ENCODE measurements at regions not wholly inside any gene's neighbourhood (a gene's known extent, or its start where the extent isn't known, plus 50 kb on each side); places are given as distances from the start of the nearest gene placed in this dataset.

- no peak overlapping the region for H3K27ac ChIP-seq
- 68% methylated on average over 6 of the region's 6 CpGs for WGBS (ENCODE audit: low lambda C conversion rate, missing lambda C conversion rate)
- no peak for TF ChIP-seq EZH2 (IDR thresholded peaks at IDR 0.05; ENCODE audit: borderline replicate concordance)
- no peak for TF ChIP-seq CTCF (IDR thresholded peaks at IDR 0.05; ENCODE audit: poor library complexity)
- no peak for TF ChIP-seq EZH2phosphoT487 (IDR thresholded peaks at IDR 0.05; ENCODE audit: low read depth, severe bottlenecking, unreplicated experiment)
These were observed 516.5 kb upstream of the KLF6 start for GRCh38 chr10:4301291-4302045.

GRCh38 chr10:4296161-4296560, 511.2 kb upstream of the KLF6 start:
- no peak overlapping the region for H2AFZ ChIP-seq
- 93% methylated on average over 5 of the region's 5 CpGs for WGBS (ENCODE audit: low lambda C conversion rate, missing lambda C conversion rate)
- no peak overlapping the region for H3K4me2 ChIP-seq
- no peak for DNase-seq (ENCODE audit: low spot score)
- H3K36me3 ChIP-seq (replicated peaks; ENCODE audit: insufficient read depth, low read depth) = no peaks in the 10 kb centered on the region
- no peaks in the 10 kb centered on the region for H3K9me2 ChIP-seq (replicated peaks; ENCODE audit: insufficient read depth)
- no peak for TF ChIP-seq CTCF (IDR thresholded peaks at IDR 0.05; ENCODE audit: poor library complexity)
- no peak for TF ChIP-seq EZH2phosphoT487 (IDR thresholded peaks at IDR 0.05; ENCODE audit: low read depth, severe bottlenecking, unreplicated experiment)
- TF ChIP-seq EZH2 (IDR thresholded peaks at IDR 0.05; ENCODE audit: borderline replicate concordance) = no peak
- no peaks in the 10 kb centered on the region for H3K27me3 ChIP-seq
- no peak overlapping the region for H3K27ac ChIP-seq
- H3K4me3 ChIP-seq = no peak overlapping the region
- no peaks in the 10 kb centered on the region for H3K79me2 ChIP-seq
- H3K4me1 ChIP-seq (ENCODE audit: insufficient read depth) = no peaks in the 10 kb centered on the region
- H3K9me3 ChIP-seq (ENCODE audit: low read depth) = no peaks in the 10 kb centered on the region
- H4K20me1 ChIP-seq (ENCODE audit: insufficient read depth, poor library complexity, severe bottlenecking) = no peaks in the 10 kb centered on the region

More at GRCh38 chr10:4301291-4302045, 516.5 kb upstream of the KLF6 start:
- H3K4me1 ChIP-seq (ENCODE audit: insufficient read depth) = no peaks in the 10 kb centered on the region
- H2AFZ ChIP-seq = no peak overlapping the region
- H4K20me1 ChIP-seq (ENCODE audit: insufficient read depth, poor library complexity, severe bottlenecking) = no peaks in the 10 kb centered on the region
- H3K36me3 ChIP-seq (replicated peaks; ENCODE audit: insufficient read depth, low read depth) = no peaks in the 10 kb centered on the region
- no peak overlapping the region for H3K4me2 ChIP-seq
- no peaks in the 10 kb centered on the region for H3K27me3 ChIP-seq
- no peaks in the 10 kb centered on the region for H3K9me2 ChIP-seq (replicated peaks; ENCODE audit: insufficient read depth)
- H3K4me3 ChIP-seq = no peak overlapping the region
- H3K79me2 ChIP-seq = no peaks in the 10 kb centered on the region
- no peaks in the 10 kb centered on the region for H3K9me3 ChIP-seq (ENCODE audit: low read depth)
- no peak for DNase-seq (ENCODE audit: low spot score)

- Histone ChIP-seq H3K9me3 (ENCODE audit: low read depth) (no peaks in the 10 kb centered on the region), H3K4me1 (ENCODE audit: insufficient read depth) (no peaks in the 10 kb centered on the region), H2AFZ (no peak overlapping the region), H3K27ac (no peak overlapping the region), H3K27me3 (no peaks in the 10 kb centered on the region), H3K36me3 (replicated peaks; ENCODE audit: insufficient read depth, low read depth) (no peaks in the 10 kb centered on the region), H3K4me3 (no peak overlapping the region), H3K4me2 (no peak overlapping the region), H3K79me2 (no peaks in the 10 kb centered on the region), H4K20me1 (ENCODE audit: insufficient read depth, poor library complexity, severe bottlenecking) (no peaks in the 10 kb centered on the region), H3K9me2 (replicated peaks; ENCODE audit: insufficient read depth) (no peaks in the 10 kb centered on the region)
- no peak for DNase-seq (ENCODE audit: low spot score)
- no peak for TF ChIP-seq CTCF (IDR thresholded peaks at IDR 0.05; ENCODE audit: poor library complexity)
- TF ChIP-seq EZH2 (IDR thresholded peaks at IDR 0.05; ENCODE audit: borderline replicate concordance) = no peak
- no peak for TF ChIP-seq EZH2phosphoT487 (IDR thresholded peaks at IDR 0.05; ENCODE audit: low read depth, severe bottlenecking, unreplicated experiment)
- WGBS (ENCODE audit: low lambda C conversion rate, missing lambda C conversion rate) = 91% methylated on average over 11 of the region's 16 CpGs
These were observed 510.2 kb upstream of the KLF6 start for GRCh38 chr10:4294996-4295792.
